HepG2 (cell line): ENCODE measurements at regions not wholly inside any gene's neighbourhood (a gene's known extent, or its start where the extent isn't known, plus 50 kb on each side); places are given as distances from the start of the nearest gene placed in this dataset.

Experiments
- ATAC-seq: fragments of 200-7000 bp; cut with Tn5 transposase; 3 replicates; pipeline ENCODE4 v1.9.1; 2020; ENCODE audit warnings: mild to moderate bottlenecking, moderate library complexity
- BruUV-seq: library from RNA; stranded (reverse); fragments of 400-500 nt; replicated peaks from 2 replicates; lab custom pipeline; 2021; lab: Mats Ljungman, UMichigan
- CTCF ChIA-PET: fragments of 300-600 bp; formaldehyde crosslinking; extraction: SDS; loops from one replicate; lab custom pipeline; 2021; ENCODE audit warnings: low total read pairs, inconsistent platforms, low intra/inter-chr PET ratio; lab: Yijun Ruan, JAX
- POLR2A ChIA-PET: fragments of 350-600 bp; sonication (Branson Sonifier 250); formaldehyde crosslinking; loops from one replicate; lab custom pipeline; 2020; ENCODE audit warnings: antibody characterized with exemption, inconsistent platforms; lab: Yijun Ruan, JAX
- DNase-seq: peaks from one replicate; pipeline ENCODE4 v3.0.0-alpha.2; 2015; ENCODE audit warnings: low spot score
- FAIRE-seq: peaks from 3 replicates; lab custom pipeline; 2011; peaks lifted over from hg19 to GRCh38; lab: Jason Lieb, UNC
- H2AFZ ChIP-seq: one replicate; pipeline ENCODE4 v1.6.1; 2011; ENCODE audit warnings: low read length, inconsistent platforms
- H3K27ac ChIP-seq: fragments of 300-600 bp; 3 replicates; pipeline ENCODE4 v1.8.0; 2011; ENCODE audit warnings: mixed run types, mild to moderate bottlenecking, mixed read lengths, low read length, inconsistent platforms; ENCODE audit not compliant: insufficient read depth; ENCODE audit errors: extremely low read length
- H3K27me3 ChIP-seq, 2 experiments: fragments of 200-600 bp in 1 of 2; 2 replicates in 1 of 2; 3 replicates in 1 of 2; pipeline versions ENCODE4 v1.6.0 to v1.8.0; 2011; ENCODE audit warnings: low read length in 2 of 2, mild to moderate bottlenecking in 2 of 2, moderate library complexity in 2 of 2, inconsistent platforms in 1 of 2; ENCODE audit not compliant: insufficient read depth in 2 of 2, control insufficient read depth in 1 of 2
- H3K36me3 ChIP-seq, 2 experiments: fragments of 200-600 bp in 1 of 2; replicated peaks in 1 of 2; 2 replicates in 1 of 2; 3 replicates in 1 of 2; pipeline versions ENCODE4 v1.5.1 to v1.8.0; 2011; ENCODE audit warnings: low read length in 2 of 2, inconsistent platforms in 1 of 2; ENCODE audit not compliant: insufficient read depth in 2 of 2, control insufficient read depth in 1 of 2
- H3K4me1 ChIP-seq: 2 replicates; pipeline ENCODE4 v1.5.1; 2012; ENCODE audit warnings: low read length, inconsistent platforms; ENCODE audit not compliant: insufficient read depth
- H3K4me2 ChIP-seq: 2 replicates; pipeline ENCODE4 v1.6.0; 2011; ENCODE audit warnings: low read depth, low read length, inconsistent platforms
- H3K4me3 ChIP-seq, 3 experiments: fragments of 200-600 bp in 1 of 3; sonication (generic), shearing (Covaris generic) in 1 of 3; replicated peaks in 1 of 3; 2 replicates each; pipeline ENCODE4 v1.5.1; 2011 to 2016; ENCODE audit warnings: low read length in 3 of 3, inconsistent platforms in 2 of 3, low read depth in 2 of 3, mild to moderate bottlenecking in 2 of 3, control low read depth in 1 of 3, mixed read lengths in 1 of 3; ENCODE audit not compliant: insufficient read depth in 1 of 3
- H3K79me2 ChIP-seq: one replicate; pipeline ENCODE4 v1.6.1; 2011; ENCODE audit warnings: low read length, inconsistent platforms; ENCODE audit not compliant: insufficient read depth
- H3K9ac ChIP-seq: 2 replicates; pipeline ENCODE4 v1.6.0; 2011; ENCODE audit warnings: mild to moderate bottlenecking, low read depth, low read length, inconsistent platforms; ENCODE audit not compliant: insufficient read depth
- H3K9me3 ChIP-seq: 2 replicates; pipeline ENCODE4 v1.5.1; 2012; ENCODE audit warnings: mild to moderate bottlenecking, low read length
- H4K20me1 ChIP-seq: 2 replicates; pipeline ENCODE4 v1.6.0; 2011; ENCODE audit warnings: inconsistent platforms, mild to moderate bottlenecking, low read length, moderate library complexity; ENCODE audit not compliant: insufficient read depth
- MBNL3 ChIP-seq: fragments of 250-450 bp; sonication (Bioruptor Pico); conservative IDR thresholded peaks from 2 replicates; pipeline ENCODE4 v1.8.0; 2022; ENCODE audit warnings: mild to moderate bottlenecking, inconsistent platforms
- SKIL ChIP-seq: sonication (generic); formaldehyde crosslinking; IDR thresholded peaks from 2 replicates; pipeline ENCODE4 v1.8.0; 2022; ENCODE audit warnings: missing genetic modification reagents, mild to moderate bottlenecking, moderate library complexity, borderline replicate concordance
- U2AF2 ChIP-seq: fragments of 200-400 bp; formaldehyde crosslinking; IDR thresholded peaks from 2 replicates; pipeline ENCODE4 v1.6.1; 2017; ENCODE audit warnings: low read depth, mild to moderate bottlenecking, low read length
- ZBTB26 ChIP-seq: IDR thresholded peaks from 2 replicates; pipeline ENCODE4 v1.6.1; 2016; ENCODE audit warnings: missing compliant biosample characterization, missing genetic modification reagents, borderline replicate concordance
- ZBTB4 ChIP-seq: sonication (generic); formaldehyde crosslinking; IDR thresholded peaks from 2 replicates; pipeline ENCODE4 v1.4.0; 2020; ENCODE audit warnings: missing genetic modification reagents, mild to moderate bottlenecking, borderline replicate concordance
- ZFP37 ChIP-seq: sonication (generic); formaldehyde crosslinking; IDR thresholded peaks from 2 replicates; pipeline ENCODE4 v1.4.0; 2020; ENCODE audit warnings: missing genetic modification reagents, borderline replicate concordance
- ZNF230 ChIP-seq: sonication (generic); formaldehyde crosslinking; IDR thresholded peaks from 2 replicates; pipeline ENCODE4 v1.4.0; 2020; ENCODE audit warnings: mild to moderate bottlenecking, missing genetic modification reagents
- ZNF407 ChIP-seq: sonication (generic); formaldehyde crosslinking; IDR thresholded peaks from one replicate; pipeline ENCODE4 v1.5.1; 2020; ENCODE audit warnings: mild to moderate bottlenecking, missing genetic modification reagents; ENCODE audit errors: not compliant biosample characterization
- WGBS: methylation state at CpG from one replicate; pipeline ENCODE4 v1.1.6; 2017; ENCODE audit warnings: low lambda C conversion rate; 5-methylcytosine and 5-hydroxymethylcytosine counted together
- in situ Hi-C: cut with HindIII; loops from 2 replicates; pipeline ENCODE4 v1.10.0; 2017; ENCODE audit warnings: low pct_unique_long_range_greater_than_20kb; ENCODE audit not compliant: extremely low pct_ligation_motif_present
- intact Hi-C: fragments of 100-400 bp; cut with micrococcal nuclease; formaldehyde crosslinking; loops from one replicate; pipeline ENCODE4 v1.10.0; 2022; ENCODE audit not compliant: unreplicated experiment

GRCh38 chr5:42351956-42352355, 71.3 kb upstream of the GHR start:
- Histone ChIP-seq H3K9me3 (peaks cover 7% of the 10 kb centered on the region), H3K4me3 (no peak overlapping the region), H3K27ac (no peak overlapping the region), H3K9ac (no peak overlapping the region), H4K20me1 (no peaks in the 10 kb centered on the region), H3K27me3 (no peaks in the 10 kb centered on the region), H3K4me2 (no peak overlapping the region), H3K36me3 (no peaks in the 10 kb centered on the region), H2AFZ (no peak overlapping the region), H3K79me2 (no peaks in the 10 kb centered on the region), H3K4me1 (no peaks in the 10 kb centered on the region)
- CTCF ChIA-PET, result no interaction called here
- ATAC-seq (no peak), FAIRE-seq (no peak), DNase-seq (no peak)
- no TSS peak for BruUV-seq
- POLR2A ChIA-PET, result no interaction called here
- intact Hi-C loops (no loop called here), in situ Hi-C loops (no loop called here)
- 46% methylated on average over 1 of the region's 1 CpG for WGBS
- TF ChIP-seq ZFP37 (CRISPR knock-in tag) (no peak), ZNF407 (CRISPR knock-in tag) (no peak), U2AF2 (no peak), MBNL3 (CRISPR knock-in tag) (no peak), ZBTB26 (no peak), ZBTB4 (CRISPR knock-in tag) (no peak), ZNF230 (CRISPR knock-in tag) (no peak), SKIL (CRISPR knock-in tag) (no peak)
